GM12865 (cell line): ENCODE measurements at regions not wholly inside any gene's neighbourhood (a gene's known extent, or its start where the extent isn't known, plus 50 kb on each side); places are given as distances from the start of the nearest gene placed in this dataset.
"Not testable (repeated sequence)": the region's sequence is repeated elsewhere in the genome, so short reads cannot be mapped to it uniquely, and the experiment has no call there.

Experiments
- DNase-seq: peaks from one replicate; pipeline ENCODE4 v3.0.0; 2010; ENCODE audit warnings: low read depth
- H3K4me3 ChIP-seq: 2 replicates; pipeline ENCODE4 v1.5.1; 2011; ENCODE audit warnings: mild to moderate bottlenecking, low read depth, low read length, control low read depth
- CTCF ChIP-seq: IDR thresholded peaks from 2 replicates; pipeline ENCODE4 v1.5.1; 2011; ENCODE audit warnings: low read length, control low read depth, low read depth, inconsistent platforms; ENCODE audit not compliant: insufficient read depth; ENCODE audit errors: missing control alignments

- no peak for DNase-seq
- no peak for TF ChIP-seq CTCF
These were observed 288.7 kb upstream of the ERCC4 start for GRCh38 chr16:13631213-13631767.

GRCh38 chr16:13631916-13632315 lies 288.0 kb upstream of the ERCC4 start:
- no peak overlapping the region for H3K4me3 ChIP-seq
- DNase-seq = no peak
- TF ChIP-seq CTCF = no peak

More at GRCh38 chr16:13631213-13631767, 288.7 kb upstream of the ERCC4 start:
- no peak overlapping the region for H3K4me3 ChIP-seq

GRCh38 chr16:13632504-13632903 lies 287.4 kb upstream of the ERCC4 start:
- not testable (repeated sequence) for DNase-seq, H3K4me3 ChIP-seq

GRCh38 chr16:13633391-13633861 lies 286.5 kb upstream of the ERCC4 start:
- DNase-seq = no peak
- no peak overlapping the region for H3K4me3 ChIP-seq
- no peak for TF ChIP-seq CTCF

- TF ChIP-seq CTCF = no peak
- no peak for DNase-seq
- H3K4me3 ChIP-seq = no peak overlapping the region
These were observed 285.7 kb upstream of the ERCC4 start for GRCh38 chr16:13634253-13634652.

- DNase-seq = no peak
- no peak overlapping the region for H3K4me3 ChIP-seq
- no peak for TF ChIP-seq CTCF
These were observed 285.0 kb upstream of the ERCC4 start for GRCh38 chr16:13634959-13635358.

- H3K4me3 ChIP-seq = no peak overlapping the region
- no peak for TF ChIP-seq CTCF
- DNase-seq = no peak
These were observed 281.7 kb upstream of the ERCC4 start for GRCh38 chr16:13638218-13638617.
